ENCODE measurements at regions not wholly inside any gene's neighbourhood (a gene's known extent, or its start where the extent isn't known, plus 50 kb on each side); places are given as distances from the start of the nearest gene placed in this dataset.

DNA sequence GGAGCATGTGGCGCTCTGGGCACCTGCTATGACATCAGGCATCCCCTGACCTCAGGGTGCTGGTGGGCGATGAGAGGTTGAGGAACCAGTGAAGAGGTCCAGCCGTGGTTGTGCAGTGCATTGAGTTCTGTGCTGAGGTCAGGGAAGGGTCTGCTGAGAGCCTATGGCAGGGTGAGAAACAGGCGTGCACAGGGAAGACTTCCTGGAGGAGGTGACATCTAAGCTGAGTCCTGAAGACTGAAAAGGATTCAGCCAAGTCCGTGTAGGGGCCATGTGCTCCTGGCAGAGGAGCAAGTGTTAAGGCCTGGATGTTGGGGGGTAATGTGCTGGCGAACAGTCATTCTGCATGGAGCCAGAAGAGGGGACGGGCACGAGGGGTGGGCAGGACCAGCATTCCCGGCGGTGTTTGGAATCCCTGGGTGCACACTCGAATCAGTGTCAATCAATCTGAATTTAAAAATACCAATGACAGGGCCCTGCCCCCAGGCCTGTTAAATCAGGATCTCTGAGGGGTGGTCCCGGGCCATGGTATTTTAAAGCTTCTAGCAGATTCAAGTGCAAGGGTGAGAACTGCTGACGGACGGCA is 65.8 kb upstream of the CIBAR2 start:
- Mint-ChIP-seq H3K36me3 (no peaks in the 10 kb centered on the region), H3K27me3 (ENCODE audit: low read depth in 2 of 2) (peaks cover 21 to 25% of the 10 kb centered on the region in 2 donors), H3K27ac (no peak overlapping the region), H3K4me3 (no peak overlapping the region), H3K4me1 (no peaks in the 10 kb centered on the region), H3K9me3 (no peaks in the 10 kb centered on the region)
- no peak overlapping the region for H3K4me3 ChIP-seq (ENCODE audit: low read length)
- DNase-seq, result no peak
- intact Hi-C loops (cut with micrococcal nuclease), result no loop called here
- TF ChIP-seq, protein P1, sequence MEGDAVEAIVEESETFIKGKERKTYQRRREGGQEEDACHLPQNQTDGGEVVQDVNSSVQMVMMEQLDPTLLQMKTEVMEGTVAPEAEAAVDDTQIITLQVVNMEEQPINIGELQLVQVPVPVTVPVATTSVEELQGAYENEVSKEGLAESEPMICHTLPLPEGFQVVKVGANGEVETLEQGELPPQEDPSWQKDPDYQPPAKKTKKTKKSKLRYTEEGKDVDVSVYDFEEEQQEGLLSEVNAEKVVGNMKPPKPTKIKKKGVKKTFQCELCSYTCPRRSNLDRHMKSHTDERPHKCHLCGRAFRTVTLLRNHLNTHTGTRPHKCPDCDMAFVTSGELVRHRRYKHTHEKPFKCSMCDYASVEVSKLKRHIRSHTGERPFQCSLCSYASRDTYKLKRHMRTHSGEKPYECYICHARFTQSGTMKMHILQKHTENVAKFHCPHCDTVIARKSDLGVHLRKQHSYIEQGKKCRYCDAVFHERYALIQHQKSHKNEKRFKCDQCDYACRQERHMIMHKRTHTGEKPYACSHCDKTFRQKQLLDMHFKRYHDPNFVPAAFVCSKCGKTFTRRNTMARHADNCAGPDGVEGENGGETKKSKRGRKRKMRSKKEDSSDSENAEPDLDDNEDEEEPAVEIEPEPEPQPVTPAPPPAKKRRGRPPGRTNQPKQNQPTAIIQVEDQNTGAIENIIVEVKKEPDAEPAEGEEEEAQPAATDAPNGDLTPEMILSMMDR (IDR thresholded peaks at IDR 0.05), result no peak
- H3K27ac ChIP-seq (ENCODE audit: low read length), result no peak overlapping the region
- H3K9me3 ChIP-seq (ENCODE audit: control insufficient read depth, insufficient read depth, low read length), result no peaks in the 10 kb centered on the region
- no peak for ATAC-seq
- peaks cover 3% of the 10 kb centered on the region for H3K27me3 ChIP-seq (ENCODE audit: control insufficient read depth, insufficient read depth, low read length)
- WGBS (ENCODE audit: insufficient coverage), result 88% methylated on average over 14 of the region's 14 CpGs
- no peaks in the 10 kb centered on the region for H3K36me3 ChIP-seq (ENCODE audit: control insufficient read depth, insufficient read depth, low read length)
- H3K4me1 ChIP-seq (ENCODE audit: control insufficient read depth, insufficient read depth, low read length), result no peaks in the 10 kb centered on the region

DNA sequence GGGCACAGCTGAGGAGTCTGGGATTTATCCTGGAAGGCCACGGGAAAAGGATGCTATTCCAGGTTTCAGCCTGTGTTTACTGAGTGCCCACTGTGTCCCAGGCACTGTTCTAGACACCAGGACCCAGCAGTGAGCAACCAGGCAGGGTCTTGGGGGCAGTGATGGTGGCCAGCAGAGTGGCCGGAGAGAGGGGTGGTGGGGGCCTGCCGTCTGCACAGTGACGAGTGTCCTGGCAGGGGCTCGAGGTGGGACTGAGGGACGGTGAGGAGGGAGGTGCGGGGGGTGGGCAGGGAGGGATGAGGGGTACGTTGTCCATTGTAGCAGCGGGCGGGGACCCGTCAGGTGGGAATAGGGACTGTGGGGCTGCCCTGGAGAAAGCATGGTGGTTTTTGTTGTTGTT is 66.3 kb upstream of the CIBAR2 start:
- Mint-ChIP-seq H3K4me1 (no peaks in the 10 kb centered on the region), H3K9me3 (no peaks in the 10 kb centered on the region), H3K4me3 (no peak overlapping the region), H3K27me3 (ENCODE audit: low read depth in 2 of 2) (peaks cover 16 to 21% of the 10 kb centered on the region in 2 donors), H3K36me3 (no peaks in the 10 kb centered on the region), H3K27ac (no peak overlapping the region)
- Histone ChIP-seq H3K27me3 (ENCODE audit: control insufficient read depth, insufficient read depth, low read length) (peaks cover 3% of the 10 kb centered on the region), H3K4me3 (ENCODE audit: low read length) (no peak overlapping the region), H3K4me1 (ENCODE audit: control insufficient read depth, insufficient read depth, low read length) (no peaks in the 10 kb centered on the region), H3K9me3 (ENCODE audit: control insufficient read depth, insufficient read depth, low read length) (peaks cover under 1% of the 10 kb centered on the region), H3K36me3 (ENCODE audit: control insufficient read depth, insufficient read depth, low read length) (no peaks in the 10 kb centered on the region), H3K27ac (ENCODE audit: low read length) (no peak overlapping the region)
- ATAC-seq, result no peak
- WGBS (ENCODE audit: insufficient coverage), result 91% methylated on average over 11 of the region's 11 CpGs
- DNase-seq, result no peak
- TF ChIP-seq, protein P1 (IDR thresholded peaks at IDR 0.05), result no peak
- intact Hi-C loops (cut with micrococcal nuclease), result no loop called here

DNA sequence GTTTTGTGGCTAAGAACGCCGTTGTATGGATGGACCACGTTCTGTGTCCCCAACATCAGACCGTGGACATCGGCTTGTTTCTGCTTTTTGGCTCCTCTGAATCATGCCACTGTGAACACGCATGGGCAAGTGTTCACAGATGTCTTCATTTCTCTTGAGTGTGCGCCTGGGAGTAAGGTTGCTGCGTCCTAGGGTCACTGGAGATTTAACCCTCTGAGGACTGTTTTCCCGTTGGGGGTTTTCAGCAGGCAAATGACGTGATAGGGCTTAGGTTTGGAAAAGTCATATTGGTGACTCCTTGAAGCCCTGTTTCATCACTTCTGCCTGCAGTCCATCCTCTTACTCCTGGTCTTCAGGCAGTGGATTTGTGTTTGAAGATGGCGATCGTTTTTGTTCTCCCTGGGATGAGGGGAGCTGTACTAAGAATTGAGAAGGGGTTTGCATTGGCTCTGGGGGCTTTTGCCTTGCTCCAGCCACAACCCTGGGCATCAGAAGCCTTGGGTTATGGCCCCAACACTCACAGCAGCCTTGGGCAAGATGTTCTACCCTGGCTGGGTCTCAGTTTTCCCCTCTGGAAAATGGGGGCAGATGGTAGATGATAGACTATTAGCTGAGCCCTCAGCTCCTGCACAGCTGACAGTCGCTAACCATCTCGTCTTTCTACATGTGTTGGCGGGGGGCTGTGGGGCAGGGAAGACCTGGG is 67.2 kb upstream of the CIBAR2 start:
- Histone ChIP-seq H3K4me1 (ENCODE audit: control insufficient read depth, insufficient read depth, low read length) (no peaks in the 10 kb centered on the region), H3K27ac (ENCODE audit: low read length) (no peak overlapping the region), H3K27me3 (ENCODE audit: control insufficient read depth, insufficient read depth, low read length) (peaks cover 3% of the 10 kb centered on the region), H3K9me3 (ENCODE audit: control insufficient read depth, insufficient read depth, low read length) (peaks cover 9% of the 10 kb centered on the region), H3K36me3 (ENCODE audit: control insufficient read depth, insufficient read depth, low read length) (no peaks in the 10 kb centered on the region), H3K4me3 (ENCODE audit: low read length) (no peak overlapping the region)
- peaks cover 4% of the 10 kb centered on the region for H3K36me3 Mint-ChIP-seq
- intact Hi-C loops (cut with micrococcal nuclease), result no loop called here
- no peaks in the 10 kb centered on the region for H3K4me1 Mint-ChIP-seq
- H3K27me3 Mint-ChIP-seq (ENCODE audit: low read depth in 2 of 2), result peaks cover 11 to 12% of the 10 kb centered on the region in 2 donors
- DNase-seq (no peak), ATAC-seq (no peak)
- peaks cover 0 to under 1% of the 10 kb centered on the region in 2 donors for H3K9me3 Mint-ChIP-seq
- no peak overlapping the region for H3K27ac Mint-ChIP-seq
- TF ChIP-seq, protein P1 (IDR thresholded peaks at IDR 0.05), result no peak
- WGBS (ENCODE audit: insufficient coverage), result 90% methylated on average over 15 of the region's 15 CpGs
- H3K4me3 Mint-ChIP-seq, result no peak overlapping the region
